ENCODE measurements at regions not wholly inside any gene's neighbourhood (a gene's known extent, or its start where the extent isn't known, plus 50 kb on each side); places are given as distances from the start of the nearest gene placed in this dataset.
A peak's percentile ranks its signal among the peaks of the same experiment; 100 is the strongest.

DNA sequence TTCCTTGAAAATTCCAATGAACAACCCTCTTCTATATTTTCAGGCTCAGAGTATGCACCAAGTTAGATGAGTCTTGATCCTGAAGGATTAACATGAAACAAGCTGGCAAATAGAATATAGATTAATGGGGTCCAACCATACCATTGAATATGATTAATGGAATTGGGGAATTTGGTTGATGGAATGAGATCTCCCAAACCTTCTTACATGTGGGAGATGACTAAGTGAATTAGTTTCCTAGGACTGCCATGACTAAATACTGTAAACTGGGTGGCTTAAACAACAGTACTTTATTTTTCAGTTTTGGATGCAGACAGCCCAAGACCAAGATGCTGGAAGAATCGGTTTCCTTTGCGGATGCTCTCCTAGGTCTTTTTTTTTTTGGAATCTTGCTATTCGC is 347.0 kb downstream of the QKI start:
- Histone ChIP-seq H3K4me1 (peaks cover 24 to 46% (median 28%) of the 10 kb centered on the region in 10 experiments), H3K9me3 (replicated peaks in 1 of 11) (peaks cover 0 to 25% (median 5%) of the 10 kb centered on the region in 11 experiments; a peak in 8 of 22 replicates), H3K27me3 (no peaks in the 10 kb centered on the region), H3K4me2 (no peak overlapping the region), H3K4me3 (no peak overlapping the region), H3K9ac (no peak overlapping the region), H3K27ac (no peak overlapping the region), H4K20me1 (no peaks in the 10 kb centered on the region), H3K36me3 (no peaks in the 10 kb centered on the region)
- TF ChIP-seq Cebpa-rat (IDR thresholded peaks at IDR 0.05), result no peak

- no peak overlapping the region for H3K4me3 ChIP-seq
- no peak overlapping the region for H3K9ac ChIP-seq
- TF ChIP-seq Cebpa-rat (IDR thresholded peaks at IDR 0.05), result no peak
- H3K36me3 ChIP-seq, result no peaks in the 10 kb centered on the region
- no peak overlapping the region for H3K27ac ChIP-seq
- H4K20me1 ChIP-seq, result no peaks in the 10 kb centered on the region
- no peak overlapping the region for H3K4me2 ChIP-seq
- peaks cover 0 to 26% (median 5%) of the 10 kb centered on the region in 11 experiments; a peak in 8 of 22 replicates for H3K9me3 ChIP-seq (replicated peaks in 1 of 11)
- peaks cover 26 to 42% (median 31%) of the 10 kb centered on the region in 10 experiments for H3K4me1 ChIP-seq
- H3K27me3 ChIP-seq, result no peaks in the 10 kb centered on the region
Observed at GRCh38 chr6:163760860-163761259, 346.3 kb downstream of the QKI start.

DNA sequence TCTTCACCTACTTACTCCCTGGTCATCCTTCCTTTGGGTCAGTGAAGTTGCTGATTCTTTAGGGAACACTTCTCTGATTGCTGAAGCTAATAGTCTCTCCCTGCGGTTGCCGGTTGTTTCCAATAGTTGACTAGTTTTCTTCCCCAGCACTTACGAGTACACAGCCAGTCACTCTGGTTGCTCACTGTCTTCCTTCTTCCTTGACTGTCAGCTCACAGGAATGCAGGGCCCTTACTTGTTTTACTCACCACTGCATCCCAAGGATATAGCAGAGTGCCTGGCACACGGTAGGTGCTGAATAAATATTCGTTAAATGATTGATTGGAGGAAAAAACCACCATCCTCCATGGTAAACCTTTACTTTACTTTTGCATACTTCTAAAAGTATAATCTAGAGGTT is 345.0 kb downstream of the QKI start:
- Histone ChIP-seq H3K4me1 (peaks cover 31 to 49% (median 34%) of the 10 kb centered on the region in 10 experiments), H3K4me2 (peak overlapping the region in 2 of 11 experiments; percentile 31 to 44; a peak in 4 of 22 replicates), H3K27ac (no peak overlapping the region), H3K27me3 (no peaks in the 10 kb centered on the region), H4K20me1 (no peaks in the 10 kb centered on the region), H3K9me3 (replicated peaks in 1 of 11) (peaks cover 0 to 26% (median 5%) of the 10 kb centered on the region in 11 experiments; a peak in 8 of 22 replicates), H3K4me3 (no peak overlapping the region), H3K36me3 (no peaks in the 10 kb centered on the region), H3K9ac (no peak overlapping the region)
- no peak for TF ChIP-seq Cebpa-rat (IDR thresholded peaks at IDR 0.05)

GRCh38 chr6:163757520-163757919 is 343.0 kb downstream of the QKI start:
- H3K27me3 ChIP-seq, result no peaks in the 10 kb centered on the region
- TF ChIP-seq Cebpa-rat (IDR thresholded peaks at IDR 0.05), result no peak
- H3K27ac ChIP-seq, result peak overlapping the region in 9 of 11 experiments; percentile 40 to 85 (median 78); a peak in 14 of 22 replicates
- no peaks in the 10 kb centered on the region for H3K36me3 ChIP-seq
- no peaks in the 10 kb centered on the region for H4K20me1 ChIP-seq
- peaks cover 24 to 41% (median 27%) of the 10 kb centered on the region in 10 experiments for H3K4me1 ChIP-seq
- H3K9ac ChIP-seq, result no peak overlapping the region
- H3K4me2 ChIP-seq, result peak overlapping the region; percentile 29 to 87 (median 52)
- H3K4me3 ChIP-seq, result no peak overlapping the region
- peaks cover 6 to 43% (median 21%) of the 10 kb centered on the region in 11 experiments; a peak in 20 of 22 replicates for H3K9me3 ChIP-seq (replicated peaks in 1 of 11)

- Histone ChIP-seq H4K20me1 (no peaks in the 10 kb centered on the region), H3K4me1 (peaks cover 27 to 46% (median 31%) of the 10 kb centered on the region in 10 experiments), H3K9ac (peak overlapping the region in 8 of 11 experiments; percentile 19 to 62 (median 53); a peak in 12 of 22 replicates), H3K36me3 (no peaks in the 10 kb centered on the region), H3K4me2 (peak overlapping the region; percentile 36 to 94 (median 77); a peak in 15 of 22 replicates), H3K9me3 (replicated peaks in 1 of 11) (peaks cover 6 to 41% (median 21%) of the 10 kb centered on the region in 11 experiments; a peak in 20 of 22 replicates), H3K4me3 (no peak overlapping the region), H3K27me3 (peaks cover 3 to 10% (median 7%) of the 10 kb centered on the region in 11 experiments; a peak in 14 of 22 replicates), H3K27ac (peak overlapping the region; percentile 53 to 85 (median 78); a peak in 21 of 22 replicates)
- peak in 9 of 11 experiments; percentile 51 to 92 (median 87); a peak in 17 of 22 replicates for TF ChIP-seq Cebpa-rat (IDR thresholded peaks at IDR 0.05)
Observed at GRCh38 chr6:163756079-163756478, 341.6 kb downstream of the QKI start.

DNA sequence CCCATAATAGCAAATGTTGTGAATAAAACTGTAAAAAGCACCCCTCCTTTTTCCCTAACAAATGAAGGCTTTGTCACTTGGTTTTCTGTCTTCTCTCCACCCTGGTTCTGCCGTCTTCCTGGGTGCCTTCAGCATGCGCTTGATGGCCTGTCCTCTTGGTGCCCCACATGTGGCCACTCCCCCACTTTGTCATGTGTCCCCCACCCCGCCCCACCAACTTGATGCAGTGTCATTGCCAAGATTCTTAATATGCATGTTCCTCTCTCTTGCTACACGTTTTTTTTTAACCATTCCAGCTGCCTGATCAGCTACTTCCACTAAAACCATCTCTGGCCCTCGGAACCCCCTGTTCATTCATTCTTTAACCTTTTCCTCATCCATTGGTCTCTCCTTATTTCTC is 340.3 kb downstream of the QKI start:
- Histone ChIP-seq H3K9ac (no peak overlapping the region), H4K20me1 (no peaks in the 10 kb centered on the region), H3K4me1 (peaks cover 36 to 55% (median 40%) of the 10 kb centered on the region in 10 experiments), H3K27ac (peak overlapping the region; percentile 53 to 85 (median 78); a peak in 19 of 22 replicates), H3K4me2 (peak overlapping the region; percentile 65 to 94 (median 77)), H3K9me3 (replicated peaks in 1 of 11) (peaks cover 6 to 41% (median 20%) of the 10 kb centered on the region in 11 experiments; a peak in 20 of 22 replicates), H3K36me3 (no peaks in the 10 kb centered on the region), H3K27me3 (peaks cover 14 to 22% (median 18%) of the 10 kb centered on the region in 11 experiments; a peak in 19 of 22 replicates), H3K4me3 (no peak overlapping the region)
- no peak for TF ChIP-seq Cebpa-rat (IDR thresholded peaks at IDR 0.05)

- peaks cover 14 to 29% (median 18%) of the 10 kb centered on the region in 11 experiments; a peak in 19 of 22 replicates for H3K27me3 ChIP-seq
- H4K20me1 ChIP-seq, result no peaks in the 10 kb centered on the region
- H3K9me3 ChIP-seq (replicated peaks in 1 of 11), result peaks cover 6 to 37% (median 16%) of the 10 kb centered on the region in 11 experiments; a peak in 20 of 22 replicates
- H3K27ac ChIP-seq, result no peak overlapping the region
- H3K4me2 ChIP-seq, result no peak overlapping the region
- H3K9ac ChIP-seq, result no peak overlapping the region
- no peak overlapping the region for H3K4me3 ChIP-seq
- no peaks in the 10 kb centered on the region for H3K36me3 ChIP-seq
- peaks cover 36 to 46% (median 40%) of the 10 kb centered on the region in 10 experiments for H3K4me1 ChIP-seq
- no peak for TF ChIP-seq Cebpa-rat (IDR thresholded peaks at IDR 0.05)
Observed at GRCh38 chr6:163753430-163753829, 338.9 kb downstream of the QKI start.

GRCh38 chr6:163752446-163752845 is 337.9 kb downstream of the QKI start:
- Histone ChIP-seq H3K9me3 (replicated peaks in 1 of 11) (peaks cover 8 to 34% (median 16%) of the 10 kb centered on the region in 11 experiments; a peak in 21 of 22 replicates), H3K27me3 (peaks cover 14 to 29% (median 18%) of the 10 kb centered on the region in 11 experiments; a peak in 19 of 22 replicates), H3K36me3 (no peaks in the 10 kb centered on the region), H3K9ac (no peak overlapping the region), H4K20me1 (no peaks in the 10 kb centered on the region), H3K4me2 (no peak overlapping the region), H3K27ac (no peak overlapping the region), H3K4me1 (peaks cover 32 to 41% (median 35%) of the 10 kb centered on the region in 10 experiments), H3K4me3 (no peak overlapping the region)
- TF ChIP-seq Cebpa-rat (IDR thresholded peaks at IDR 0.05), result no peak

GRCh38 chr6:163751032-163751525 is 336.6 kb downstream of the QKI start:
- H3K9me3 ChIP-seq (replicated peaks in 1 of 11), result peaks cover 18 to 36% (median 24%) of the 10 kb centered on the region in 11 experiments; a peak in 21 of 22 replicates
- no peaks in the 10 kb centered on the region for H4K20me1 ChIP-seq
- H3K36me3 ChIP-seq, result no peaks in the 10 kb centered on the region
- H3K4me1 ChIP-seq, result peaks cover 20 to 30% (median 25%) of the 10 kb centered on the region in 10 experiments
- no peak overlapping the region for H3K9ac ChIP-seq
- peak overlapping the region; percentile 34 to 71 (median 47) for H3K4me2 ChIP-seq
- no peak for TF ChIP-seq Cebpa-rat (IDR thresholded peaks at IDR 0.05)
- H3K27ac ChIP-seq, result no peak overlapping the region
- peaks cover 14 to 29% (median 18%) of the 10 kb centered on the region in 11 experiments; a peak in 19 of 22 replicates for H3K27me3 ChIP-seq
- no peak overlapping the region for H3K4me3 ChIP-seq

Data from BLaER1 treated with 17β-estradiol and CSF1 and Interleukin-3, amounts not matched to agents 10 nM and 100 nM (cell line).